H9 (cell line): ENCODE measurements at regions not wholly inside any gene's neighbourhood (a gene's known extent, or its start where the extent isn't known, plus 50 kb on each side); places are given as distances from the start of the nearest gene placed in this dataset.

Experiments
- DNase-seq: peaks from one replicate; pipeline ENCODE4 v3.0.0-alpha.2; 2017
- H2AFZ ChIP-seq: one replicate; pipeline ENCODE4 v1.6.1; 2013; ENCODE audit warnings: mild to moderate bottlenecking, low read length, control low read depth, moderate library complexity
- H2AK5ac ChIP-seq: 2 replicates; pipeline ENCODE4 v1.6.1; 2013; ENCODE audit warnings: low read length, control low read depth, mixed read lengths; ENCODE audit not compliant: insufficient read length
- H2BK120ac ChIP-seq: one replicate; pipeline ENCODE4 v1.6.1; 2013; ENCODE audit warnings: low read depth, mild to moderate bottlenecking, low read length, control low read depth, inconsistent platforms; ENCODE audit not compliant: poor library complexity, severe bottlenecking
- H2BK12ac ChIP-seq: 2 replicates; pipeline ENCODE4 v1.6.1; 2013; ENCODE audit warnings: low read length, control low read depth, mixed read lengths, low read depth; ENCODE audit not compliant: insufficient read length
- H2BK15ac ChIP-seq: 2 replicates; pipeline ENCODE4 v1.6.1; 2013; ENCODE audit warnings: low read depth, low read length, control low read depth
- H2BK20ac ChIP-seq: one replicate; pipeline ENCODE4 v1.6.1; 2013; ENCODE audit warnings: low read depth, mild to moderate bottlenecking, low read length, control low read depth, inconsistent platforms; ENCODE audit not compliant: poor library complexity, severe bottlenecking
- H2BK5ac ChIP-seq: 2 replicates; pipeline ENCODE4 v1.6.1; 2013; ENCODE audit warnings: low read length, control low read depth, mixed read lengths; ENCODE audit not compliant: insufficient read length
- H3K14ac ChIP-seq: 2 replicates; pipeline ENCODE4 v1.6.1; 2013; ENCODE audit warnings: low read length, control low read depth; ENCODE audit not compliant: insufficient read depth
- H3K18ac ChIP-seq: 2 replicates; pipeline ENCODE4 v1.6.1; 2013; ENCODE audit warnings: low read depth, mild to moderate bottlenecking, mixed read lengths, low read length, control low read depth; ENCODE audit not compliant: insufficient read length
- H3K23ac ChIP-seq: 2 replicates; pipeline ENCODE4 v1.6.1; 2013; ENCODE audit warnings: low read length, control low read depth, mixed read lengths, low read depth; ENCODE audit not compliant: insufficient read length
- H3K23me2 ChIP-seq: 2 replicates; pipeline ENCODE4 v1.6.1; 2013; ENCODE audit warnings: low read depth, mild to moderate bottlenecking, mixed read lengths, low read length, control low read depth; ENCODE audit not compliant: insufficient read length, poor library complexity, severe bottlenecking
- H3K27ac ChIP-seq: 2 replicates; pipeline ENCODE4 v1.5.1; 2013; ENCODE audit warnings: low read length, control low read depth, mixed read lengths, low read depth; ENCODE audit not compliant: insufficient read length
- H3K27me3 ChIP-seq: 2 replicates; pipeline ENCODE4 v1.6.1; 2013; ENCODE audit warnings: low read length, control low read depth, inconsistent platforms; ENCODE audit not compliant: insufficient read depth
- H3K4ac ChIP-seq: 2 replicates; pipeline ENCODE4 v1.6.1; 2013; ENCODE audit warnings: low read depth, mild to moderate bottlenecking, control low read depth, inconsistent platforms, low read length, moderate library complexity
- H3K4me1 ChIP-seq: 2 replicates; pipeline ENCODE4 v1.6.1; 2013; ENCODE audit warnings: low read length, control low read depth, inconsistent platforms; ENCODE audit not compliant: insufficient read depth
- H3K4me2 ChIP-seq: 2 replicates; pipeline ENCODE4 v1.6.1; 2013; ENCODE audit warnings: low read length, control low read depth, mixed read lengths; ENCODE audit not compliant: insufficient read length, insufficient read depth
- H3K56ac ChIP-seq: 2 replicates; pipeline ENCODE4 v1.6.1; 2013; ENCODE audit warnings: low read depth, mild to moderate bottlenecking, mixed read lengths, low read length, control low read depth; ENCODE audit not compliant: insufficient read length
- H3K79me1 ChIP-seq: 2 replicates; pipeline ENCODE4 v1.6.1; 2013; ENCODE audit warnings: low read depth, mild to moderate bottlenecking, moderate library complexity, low read length, control low read depth, inconsistent platforms; ENCODE audit not compliant: insufficient read depth, poor library complexity, severe bottlenecking
- H3K79me2 ChIP-seq: 2 replicates; pipeline ENCODE4 v1.6.1; 2013; ENCODE audit warnings: low read length, control low read depth, inconsistent platforms; ENCODE audit not compliant: insufficient read depth
- H3K9ac ChIP-seq: 2 replicates; pipeline ENCODE4 v1.6.1; 2013; ENCODE audit warnings: low read length, control low read depth, mixed read lengths; ENCODE audit not compliant: insufficient read length; ENCODE audit errors: extremely low read depth
- H3K9me3 ChIP-seq: one replicate; pipeline ENCODE4 v1.6.1; 2013; ENCODE audit warnings: low read depth, low read length, inconsistent platforms; ENCODE audit not compliant: control insufficient read depth
- H3T11ph ChIP-seq: one replicate; pipeline ENCODE4 v1.6.1; 2013; ENCODE audit warnings: mild to moderate bottlenecking, low read length, control low read depth, inconsistent platforms
- H4K20me1 ChIP-seq: one replicate; pipeline ENCODE4 v1.6.1; 2013; ENCODE audit not compliant: control insufficient read depth, insufficient read length, insufficient read depth
- H4K5ac ChIP-seq: 2 replicates; pipeline ENCODE4 v1.6.1; 2013; ENCODE audit warnings: low read depth, mild to moderate bottlenecking, mixed read lengths, low read length, control low read depth; ENCODE audit not compliant: insufficient read length
- H4K8ac ChIP-seq: replicated peaks from 2 replicates; pipeline ENCODE4 v1.6.1; 2013; ENCODE audit warnings: low read length, control low read depth, mixed read lengths, low read depth; ENCODE audit not compliant: insufficient read length
- H4K91ac ChIP-seq: 2 replicates; pipeline ENCODE4 v1.6.1; 2013; ENCODE audit warnings: low read depth, mild to moderate bottlenecking, moderate library complexity, mixed read lengths, low read length, control low read depth; ENCODE audit not compliant: insufficient read length
- H3K27ac Mint-ChIP-seq, 3 experiments: 2 replicates in 2 of 3; 3 replicates in 1 of 3; pipeline ENCODE4 v1.8.0; 2020 to 2021; ENCODE audit warnings: mixed read lengths in 3 of 3, mild to moderate bottlenecking in 1 of 3, moderate library complexity in 1 of 3
- H3K27me3 Mint-ChIP-seq: 2 replicates; pipeline ENCODE4 v1.8.0; 2021; ENCODE audit warnings: low read depth, mild to moderate bottlenecking, moderate library complexity, mixed read lengths
- H3K36me3 Mint-ChIP-seq, 3 experiments: 2 replicates in 2 of 3; 3 replicates in 1 of 3; pipeline ENCODE4 v1.8.0; 2020 to 2021; ENCODE audit warnings: low read depth in 3 of 3, mixed read lengths in 3 of 3; ENCODE audit not compliant: insufficient read depth in 1 of 3
- H3K4me1 Mint-ChIP-seq, 2 experiments: 2 replicates each; pipeline ENCODE4 v1.8.0; 2020; ENCODE audit warnings: mixed read lengths in 2 of 2
- H3K4me3 Mint-ChIP-seq, 2 experiments: 2 replicates in 1 of 2; 3 replicates in 1 of 2; pipeline ENCODE4 v1.8.0; 2020 to 2021; ENCODE audit warnings: mild to moderate bottlenecking in 2 of 2, mixed read lengths in 2 of 2, moderate library complexity in 1 of 2
- H3K9me3 Mint-ChIP-seq, 2 experiments: 2 replicates in 1 of 2; 3 replicates in 1 of 2; pipeline ENCODE4 v1.8.0; 2020; ENCODE audit warnings: mild to moderate bottlenecking in 2 of 2, mixed read lengths in 2 of 2, moderate library complexity in 1 of 2
- WGBS: extraction: QIAGEN DNeasy Blood & Tissue Kit; methylation state at CpG from one replicate; pipeline ENCODE4 v1.1.7; 2013; ENCODE audit warnings: missing lambda C conversion rate, low lambda C conversion rate, mixed read lengths; ENCODE audit not compliant: insufficient read length; ENCODE audit errors: extremely low coverage; 5-methylcytosine and 5-hydroxymethylcytosine counted together
- TF ChIP-seq, protein P1 (sequence below): fragments of 200-600 bp; sonication (generic); conservative IDR thresholded peaks from 3 replicates; pipeline ENCODE4 v1.8.0; 2021; ENCODE audit warnings: antibody characterized with exemption, mild to moderate bottlenecking

DNA sequence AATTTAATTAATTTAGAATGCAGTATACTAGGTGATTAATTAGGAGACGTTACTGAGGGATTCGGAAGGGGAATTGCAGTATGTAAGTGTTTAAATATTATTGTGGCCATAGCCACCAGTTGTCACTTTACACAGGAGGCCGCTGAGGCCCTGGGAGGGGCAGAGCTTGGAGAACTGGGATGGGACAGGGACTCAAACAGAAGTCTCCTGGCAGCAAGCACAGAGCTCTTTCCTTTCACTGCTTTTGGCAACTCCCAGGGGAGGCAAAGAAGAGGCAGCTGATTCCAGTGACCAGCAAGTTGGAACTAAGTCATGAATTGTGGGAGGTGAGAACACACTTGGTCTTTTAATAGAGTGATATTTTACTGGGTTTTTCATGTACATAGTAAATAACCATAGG, 248.6 kb downstream of the RPLP1 start:
- Histone ChIP-seq H2AK5ac (no peak overlapping the region), H4K5ac (no peak overlapping the region), H3K79me1 (no peaks in the 10 kb centered on the region), H3K9me3 (no peaks in the 10 kb centered on the region), H2BK12ac (no peak overlapping the region), H3K18ac (no peak overlapping the region), H3K79me2 (no peaks in the 10 kb centered on the region), H3K23me2 (no peaks in the 10 kb centered on the region), H4K20me1 (no peaks in the 10 kb centered on the region), H3K4me2 (no peak overlapping the region), H3K27me3 (no peaks in the 10 kb centered on the region), H2BK15ac (no peak overlapping the region), H3K56ac (no peak overlapping the region), H3K14ac (no peak overlapping the region), H4K8ac (no peak overlapping the region), H2BK120ac (no peak overlapping the region), H3K27ac (no peak overlapping the region), H4K91ac (no peak overlapping the region), H3K23ac (no peak overlapping the region), H3K9ac (no peak overlapping the region), H3K4ac (no peak overlapping the region), H3K4me1 (no peaks in the 10 kb centered on the region), H2AFZ (no peak overlapping the region), H2BK5ac (no peak overlapping the region), H2BK20ac (no peak overlapping the region), H3T11ph (no peak overlapping the region)
- Mint-ChIP-seq H3K9me3 (0 out of 5 replicates have a peak, but pooled peaks cover 0 to 3% of the 10 kb centered on the region in 2 experiments), H3K4me1 (peaks cover 0 to 12% of the 10 kb centered on the region in 2 experiments; a peak in 2 of 4 replicates), H3K36me3 (peaks cover 0 to 2% (median 0%) of the 10 kb centered on the region in 3 experiments; a peak in 2 of 7 replicates), H3K4me3 (no peak overlapping the region), H3K27me3 (peaks cover 2% of the 10 kb centered on the region; the same call in 1 of the 2 replicates), H3K27ac (no peak overlapping the region)
- no CpG with 5 or more reads among the region's 3 CpGs for WGBS
- TF ChIP-seq, protein P1, sequence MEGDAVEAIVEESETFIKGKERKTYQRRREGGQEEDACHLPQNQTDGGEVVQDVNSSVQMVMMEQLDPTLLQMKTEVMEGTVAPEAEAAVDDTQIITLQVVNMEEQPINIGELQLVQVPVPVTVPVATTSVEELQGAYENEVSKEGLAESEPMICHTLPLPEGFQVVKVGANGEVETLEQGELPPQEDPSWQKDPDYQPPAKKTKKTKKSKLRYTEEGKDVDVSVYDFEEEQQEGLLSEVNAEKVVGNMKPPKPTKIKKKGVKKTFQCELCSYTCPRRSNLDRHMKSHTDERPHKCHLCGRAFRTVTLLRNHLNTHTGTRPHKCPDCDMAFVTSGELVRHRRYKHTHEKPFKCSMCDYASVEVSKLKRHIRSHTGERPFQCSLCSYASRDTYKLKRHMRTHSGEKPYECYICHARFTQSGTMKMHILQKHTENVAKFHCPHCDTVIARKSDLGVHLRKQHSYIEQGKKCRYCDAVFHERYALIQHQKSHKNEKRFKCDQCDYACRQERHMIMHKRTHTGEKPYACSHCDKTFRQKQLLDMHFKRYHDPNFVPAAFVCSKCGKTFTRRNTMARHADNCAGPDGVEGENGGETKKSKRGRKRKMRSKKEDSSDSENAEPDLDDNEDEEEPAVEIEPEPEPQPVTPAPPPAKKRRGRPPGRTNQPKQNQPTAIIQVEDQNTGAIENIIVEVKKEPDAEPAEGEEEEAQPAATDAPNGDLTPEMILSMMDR = no peak
- no peak for DNase-seq
